ENCODE measurements at regions not wholly inside any gene's neighbourhood (a gene's known extent, or its start where the extent isn't known, plus 50 kb on each side); places are given as distances from the start of the nearest gene placed in this dataset.

- DNase-seq (ENCODE audit: low read depth), result no peak
Measured at GRCh38 chr7:136069840-136070529, 92.8 kb upstream of the MTPN start.

DNA sequence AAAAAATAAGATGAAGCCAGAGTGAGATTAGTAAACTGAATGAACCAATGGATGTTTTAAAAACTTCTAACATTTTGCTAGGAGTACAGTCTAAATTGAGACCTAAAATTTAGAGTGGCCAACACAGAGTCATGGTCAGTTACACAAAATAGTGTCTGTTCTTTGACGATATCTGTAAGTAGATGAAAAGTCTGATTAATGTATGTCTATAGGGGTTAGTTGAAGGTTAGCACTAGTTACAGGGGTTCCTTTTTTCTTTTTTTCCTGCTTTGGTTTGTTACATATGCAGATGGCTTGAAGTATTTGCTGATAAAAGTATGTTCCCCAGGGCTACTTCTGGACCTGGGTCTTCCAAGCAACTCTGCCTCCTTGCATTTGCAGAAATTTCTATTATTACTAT, 90.1 kb upstream of the MTPN start:
- no peak for DNase-seq (ENCODE audit: low read depth)

DNA sequence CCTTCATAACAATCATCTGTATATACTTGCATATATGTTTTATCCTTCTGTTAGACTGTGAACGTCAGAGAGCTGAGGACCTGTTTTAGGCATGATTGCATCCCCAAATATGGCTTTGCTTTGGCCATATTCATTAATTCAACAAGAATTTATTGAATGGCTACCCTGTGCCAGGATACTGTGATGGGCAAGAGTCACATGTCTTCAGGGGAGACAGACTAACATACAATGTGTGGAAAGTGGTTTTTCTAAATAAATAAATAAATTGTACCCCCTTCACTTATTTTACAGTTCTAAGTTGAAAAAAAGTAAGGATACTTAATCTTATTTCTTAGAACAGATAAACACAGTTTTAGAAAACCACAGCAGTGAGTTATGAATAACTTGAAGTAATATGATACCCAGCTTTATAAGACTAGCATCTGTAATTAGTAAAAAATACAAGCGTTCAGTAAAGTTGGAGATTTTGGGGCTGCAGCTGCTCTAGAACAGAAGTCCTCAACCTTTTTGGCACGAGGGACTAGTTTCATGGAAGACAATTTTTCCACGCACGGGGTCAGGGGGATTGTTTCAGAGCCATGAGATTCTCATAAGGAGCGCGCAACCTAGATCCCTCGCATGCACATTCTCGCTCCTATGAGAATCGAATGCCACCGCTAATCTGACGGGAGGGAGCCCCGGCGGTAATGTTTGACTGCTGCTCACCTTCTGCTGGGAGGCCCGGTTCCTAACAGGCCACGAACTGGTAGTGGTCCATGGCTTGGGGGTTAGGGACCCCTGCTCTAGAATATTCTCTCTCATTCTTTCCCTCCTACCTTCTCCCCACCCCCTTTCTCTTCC, 89.4 kb upstream of the MTPN start:
- DNase-seq (ENCODE audit: low read depth), result no peak

DNA sequence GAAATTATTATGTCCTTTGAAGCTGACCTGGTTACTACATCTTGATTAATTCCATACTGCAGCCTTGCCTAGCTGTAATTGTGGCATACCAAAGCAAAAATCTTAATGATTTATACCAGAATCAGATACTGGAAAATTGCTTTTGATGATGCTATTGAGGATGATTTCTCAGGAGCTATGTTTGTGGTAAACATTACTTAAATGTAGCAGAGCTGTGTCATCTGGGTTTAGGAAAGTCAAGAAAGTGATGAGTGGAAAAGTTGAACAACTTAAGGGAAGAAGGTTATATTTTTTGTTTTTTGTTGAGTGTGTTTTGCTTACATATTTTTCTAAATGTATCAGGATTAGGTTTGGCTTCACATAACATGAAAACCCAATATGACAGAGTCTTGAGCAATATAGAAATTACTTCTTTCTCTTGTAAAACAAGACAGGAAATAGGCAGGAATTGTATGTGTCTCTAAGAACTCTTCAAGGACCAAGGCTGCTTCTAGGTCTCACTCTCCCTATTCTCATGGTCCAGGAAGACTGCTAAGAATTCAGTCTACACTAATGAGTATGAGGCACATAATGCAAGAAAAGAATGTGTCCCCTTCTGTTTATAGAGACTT, 87.6 kb upstream of the MTPN start:
- DNase-seq (ENCODE audit: low read depth), result no peak

GRCh38 chr7:136064081-136064480, 86.9 kb upstream of the MTPN start:
- no peak for DNase-seq (ENCODE audit: low read depth)

- no peak for DNase-seq (ENCODE audit: low read depth)
Measured at GRCh38 chr7:136063326-136063666, 86.1 kb upstream of the MTPN start.

DNA sequence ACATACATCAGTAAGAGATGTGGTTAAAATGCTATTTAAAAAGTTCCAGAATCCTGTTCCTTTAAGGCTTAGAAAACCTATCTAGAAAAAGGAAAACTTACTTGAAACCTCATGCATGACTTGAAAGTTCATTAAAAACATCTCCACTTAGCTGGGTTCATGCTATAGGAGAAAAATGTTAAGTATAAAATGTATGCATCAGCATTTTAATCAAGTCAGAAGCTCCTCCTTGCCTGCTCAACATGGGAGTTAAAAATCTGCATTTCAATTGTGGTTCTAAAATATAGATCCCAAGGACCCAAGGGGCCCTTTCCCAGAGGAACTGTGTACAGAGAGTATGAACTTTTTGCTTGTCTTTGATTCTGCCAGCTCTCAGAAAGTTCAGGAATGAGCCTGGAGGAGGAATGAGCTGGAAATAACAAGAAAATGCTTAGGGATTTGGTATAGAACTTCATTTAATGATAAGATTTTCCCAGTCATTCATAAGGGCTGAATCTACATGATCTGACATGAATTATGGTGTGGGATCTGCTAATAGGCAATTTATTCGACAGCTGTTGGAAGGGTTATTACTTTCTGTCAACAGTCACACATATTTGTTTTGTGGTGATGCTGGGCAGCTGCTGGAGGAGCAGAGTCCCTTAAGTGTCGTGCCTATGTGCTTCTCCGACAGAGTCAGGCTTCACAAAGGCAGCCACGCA, 85.6 kb upstream of the MTPN start:
- DNase-seq (ENCODE audit: low read depth), result no peak

- DNase-seq (ENCODE audit: low read depth), result no peak
Measured at GRCh38 chr7:136061433-136061832, 84.3 kb upstream of the MTPN start.

GRCh38 chr7:136058546-136058945, 81.4 kb upstream of the MTPN start:
- no peak for DNase-seq (ENCODE audit: low read depth)

DNA sequence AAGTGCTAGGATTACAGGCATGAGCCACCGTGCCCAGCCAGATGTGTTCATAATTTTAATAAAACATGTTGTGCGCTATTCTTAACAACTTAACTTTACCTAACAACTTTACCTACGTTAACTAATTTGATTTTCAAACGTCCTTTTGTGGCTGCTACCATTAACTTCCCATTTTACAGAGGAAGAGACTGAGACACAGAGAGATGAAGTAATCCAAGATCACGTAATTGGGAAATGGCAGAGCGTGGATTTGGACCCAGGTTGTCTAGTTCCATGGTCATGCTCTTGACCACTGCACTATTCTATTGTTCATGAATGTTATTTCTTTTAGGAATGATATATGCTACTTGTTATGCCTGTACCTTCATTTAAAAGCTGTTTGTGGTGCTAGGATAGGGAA, 80.3 kb upstream of the MTPN start:
- DNase-seq (ENCODE audit: low read depth), result no peak

DNA sequence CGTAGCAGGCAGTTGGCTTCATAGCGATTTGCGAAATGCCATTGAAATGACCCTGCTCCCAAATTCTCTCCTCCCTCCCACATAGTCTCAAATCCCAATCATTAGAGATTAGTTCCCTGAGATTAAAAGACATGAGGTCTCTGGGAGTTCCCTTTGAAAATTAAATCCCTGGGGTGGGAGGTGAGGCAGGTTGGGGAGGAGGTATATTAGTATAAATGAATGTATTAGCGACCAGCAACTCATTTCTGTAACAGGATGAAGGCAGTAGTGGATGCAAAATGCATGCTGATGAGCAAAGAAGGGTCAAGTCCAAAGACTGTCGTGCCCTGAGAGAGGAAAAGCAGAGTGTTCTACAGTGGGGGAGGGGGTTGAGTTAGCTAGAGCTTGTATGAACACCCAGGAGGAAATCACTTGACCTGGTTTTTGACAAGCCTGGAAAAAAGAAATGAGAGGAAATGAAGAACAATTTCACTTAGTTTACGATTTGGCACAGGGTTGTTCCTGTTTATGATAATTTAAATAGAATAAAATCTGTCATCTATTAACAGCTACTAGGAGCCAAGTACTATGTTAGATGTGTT, 79.6 kb upstream of the MTPN start:
- no peak for DNase-seq (ENCODE audit: low read depth)

GRCh38 chr7:136055266-136055665, 78.1 kb upstream of the MTPN start:
- DNase-seq (ENCODE audit: low read depth), result no peak

DNA sequence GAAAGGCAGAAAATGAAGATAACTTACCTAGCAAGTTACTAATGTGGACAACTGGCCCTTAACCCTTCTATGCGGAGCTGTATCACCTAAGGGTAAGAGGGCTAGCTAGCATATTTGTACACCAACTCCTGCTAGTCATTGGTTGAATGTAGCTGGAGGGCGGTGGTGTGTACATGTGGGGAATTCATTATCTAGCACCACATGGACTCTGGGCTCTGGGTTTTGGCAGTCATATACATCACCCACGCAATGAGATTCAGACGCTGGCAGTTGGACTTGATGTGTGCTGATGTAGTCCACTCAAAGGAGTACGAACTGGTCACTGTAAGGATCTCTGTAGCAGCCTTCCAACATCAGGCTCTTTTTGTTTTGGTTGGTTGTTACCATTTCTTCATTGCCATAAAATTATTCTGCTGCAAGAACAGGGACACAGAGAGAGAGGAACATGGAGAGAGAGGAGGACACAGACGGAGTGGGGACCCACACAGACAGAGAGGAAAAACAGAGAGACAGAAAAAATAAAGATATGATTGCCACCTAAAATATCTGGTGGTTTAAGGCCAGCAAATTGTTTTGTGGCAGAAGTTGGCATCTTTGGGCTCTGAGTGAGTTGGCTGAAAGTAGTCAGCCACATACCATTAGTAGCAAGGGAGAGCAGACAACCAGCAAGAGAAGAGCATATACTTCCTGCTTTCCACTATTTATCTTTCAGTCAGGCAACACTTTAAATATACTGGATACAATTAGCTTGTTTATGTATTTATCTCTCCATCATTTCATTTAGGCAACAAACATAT, 76.7 kb upstream of the MTPN start:
- DNase-seq (ENCODE audit: low read depth), result no peak

DNA sequence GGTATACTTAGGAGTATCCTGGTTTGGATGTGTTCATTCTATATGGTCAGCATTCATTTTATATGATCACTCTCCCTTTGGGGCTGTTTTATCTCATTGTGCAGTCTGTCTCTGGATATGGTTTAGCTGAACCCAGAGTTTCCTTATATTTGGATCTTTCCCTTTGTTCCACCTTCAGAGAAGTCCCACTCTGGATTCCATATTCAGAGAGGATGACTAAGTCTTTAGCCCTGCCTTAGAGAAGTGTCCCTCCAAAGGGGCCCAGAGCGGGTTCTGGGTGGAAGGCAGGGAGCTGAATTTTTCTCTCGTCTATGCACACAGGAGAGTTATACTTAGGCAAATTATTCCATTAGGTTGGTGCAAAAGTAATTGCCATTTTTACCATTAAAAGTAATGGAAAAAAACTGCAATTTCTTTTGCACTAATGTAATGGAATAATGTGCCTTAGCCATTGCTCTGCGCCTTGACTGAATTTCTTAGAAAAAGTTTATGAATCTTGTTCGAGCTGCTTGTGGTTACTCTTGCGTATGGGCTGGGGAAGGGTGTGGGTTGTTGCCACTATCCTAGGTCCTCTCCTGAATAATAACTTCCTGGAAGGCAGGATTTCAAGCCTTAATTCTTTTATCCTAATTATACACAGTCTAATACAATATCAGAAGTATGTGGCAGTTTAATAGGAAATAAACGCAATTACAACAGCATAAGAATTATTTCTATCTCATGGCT, 74.2 kb upstream of the MTPN start:
- DNase-seq (ENCODE audit: low read depth), result no peak

- no peak for DNase-seq (ENCODE audit: low read depth)
Measured at GRCh38 chr7:136050462-136050847, 73.3 kb upstream of the MTPN start.

- DNase-seq (ENCODE audit: low read depth), result no peak
Measured at GRCh38 chr7:136049818-136050461, 72.8 kb upstream of the MTPN start.

DNA sequence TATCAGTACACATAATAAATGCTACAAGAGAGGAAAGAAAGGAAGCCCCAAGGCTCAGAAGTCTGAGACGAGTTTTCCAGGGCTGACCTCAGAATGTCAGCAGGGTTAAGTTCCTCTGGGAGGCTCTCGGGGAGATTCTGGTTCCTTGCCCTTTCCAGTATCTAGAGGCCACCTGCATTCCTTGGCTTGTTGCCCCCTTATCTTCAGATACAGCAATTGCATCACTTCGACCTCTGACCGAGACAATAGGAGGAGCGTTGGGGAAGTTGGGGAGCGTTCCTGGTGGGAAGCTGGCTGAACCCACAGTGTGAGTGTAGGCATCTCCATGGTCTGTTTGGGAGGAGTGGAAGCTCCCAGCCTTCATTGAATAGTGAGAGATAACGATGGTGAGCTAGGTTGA, 72.0 kb upstream of the MTPN start:
- no peak for DNase-seq (ENCODE audit: low read depth)

- no peak for DNase-seq (ENCODE audit: low read depth)
Measured at GRCh38 chr7:136046548-136046947, 69.4 kb upstream of the MTPN start.

DNA sequence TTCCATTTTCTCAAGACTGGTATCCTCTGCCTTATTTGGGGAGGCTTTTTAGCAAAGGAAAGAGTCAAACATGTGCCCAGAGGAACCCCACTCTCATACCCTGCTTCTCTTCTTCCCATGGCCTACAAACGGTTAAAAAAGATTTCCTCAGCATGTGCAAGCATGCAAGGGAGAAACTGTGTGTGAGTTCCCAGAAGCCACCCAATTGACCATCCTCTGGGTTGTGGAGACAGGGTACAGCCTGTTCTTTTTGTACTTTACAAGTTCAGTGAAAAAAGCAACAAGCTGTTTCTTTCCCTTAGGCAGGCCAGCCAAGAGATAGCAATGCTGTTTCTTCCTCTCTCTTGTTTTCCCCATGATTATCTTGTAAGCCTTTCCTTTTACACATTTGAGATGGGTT, 68.8 kb upstream of the MTPN start:
- no peak for DNase-seq (ENCODE audit: low read depth)

DNA sequence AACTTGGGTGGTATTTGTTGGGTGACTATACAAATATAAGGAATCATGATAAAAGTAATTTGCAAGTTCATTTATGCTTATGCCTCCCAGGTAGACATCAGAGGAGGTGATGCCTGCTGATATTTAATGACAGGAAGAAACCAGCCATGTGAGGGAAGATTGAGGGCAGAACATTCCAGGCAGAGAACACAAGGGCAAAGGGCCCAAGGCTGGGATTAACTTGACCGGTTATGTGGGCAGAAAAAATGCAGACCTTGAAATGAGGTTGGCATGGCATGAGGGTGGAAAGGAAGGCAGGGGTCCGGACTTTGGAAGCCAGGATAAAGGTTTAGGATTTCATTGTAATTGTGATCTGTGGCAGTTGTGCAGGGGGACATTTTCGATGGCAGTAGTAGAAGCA, 68.0 kb upstream of the MTPN start:
- no peak for DNase-seq (ENCODE audit: low read depth)
